ENCODE measurements at regions not wholly inside any gene's neighbourhood (a gene's known extent, or its start where the extent isn't known, plus 50 kb on each side); places are given as distances from the start of the nearest gene placed in this dataset.
"Not testable (repeated sequence)": the region's sequence is repeated elsewhere in the genome, so short reads cannot be mapped to it uniquely, and the experiment has no call there.

- Histone ChIP-seq H3K4me3 (ENCODE audit: low read length) (no peak overlapping the region), H3K9me3 (ENCODE audit: control insufficient read depth, low read depth, low read length) (peaks cover 11% of the 10 kb centered on the region), H3K4me1 (ENCODE audit: control insufficient read depth, low read depth, low read length) (peaks cover 19% of the 10 kb centered on the region), H3K27ac (ENCODE audit: low read length) (no peak overlapping the region), H3K9ac (ENCODE audit: low read length) (no peak overlapping the region), H3K36me3 (ENCODE audit: control insufficient read depth, low read depth, low read length) (no peaks in the 10 kb centered on the region), H3K27me3 (ENCODE audit: control insufficient read depth, insufficient read depth, low read length) (no peaks in the 10 kb centered on the region)
These were observed 759.4 kb downstream of the DIAPH3 start for GRCh38 chr13:59404331-59404730.

- not testable (repeated sequence) for H3K36me3 ChIP-seq (ENCODE audit: control insufficient read depth, low read depth, low read length); H3K27me3 ChIP-seq (ENCODE audit: control insufficient read depth, insufficient read depth, low read length); H3K27ac ChIP-seq (ENCODE audit: low read length); H3K4me3 ChIP-seq (ENCODE audit: low read length); H3K9ac ChIP-seq (ENCODE audit: low read length)
- Histone ChIP-seq H3K4me1 (ENCODE audit: control insufficient read depth, low read depth, low read length) (peaks cover 26% of the 10 kb centered on the region), H3K9me3 (ENCODE audit: control insufficient read depth, low read depth, low read length) (peaks cover 11% of the 10 kb centered on the region)
These were observed 756.5 kb downstream of the DIAPH3 start for GRCh38 chr13:59407251-59407650.

- no peaks in the 10 kb centered on the region for H3K27me3 ChIP-seq (ENCODE audit: control insufficient read depth, insufficient read depth, low read length)
- peak overlapping the region; percentile 18 for H3K9ac ChIP-seq (ENCODE audit: low read length)
- peak overlapping the region; percentile 59 for H3K27ac ChIP-seq (ENCODE audit: low read length)
- H3K36me3 ChIP-seq (ENCODE audit: control insufficient read depth, low read depth, low read length) = no peaks in the 10 kb centered on the region
- peaks cover 11% of the 10 kb centered on the region for H3K9me3 ChIP-seq (ENCODE audit: control insufficient read depth, low read depth, low read length)
- no peak overlapping the region for H3K4me3 ChIP-seq (ENCODE audit: low read length)
- peaks cover 32% of the 10 kb centered on the region for H3K4me1 ChIP-seq (ENCODE audit: control insufficient read depth, low read depth, low read length)
These were observed 755.0 kb downstream of the DIAPH3 start for GRCh38 chr13:59408738-59409137.

GRCh38 chr13:59409211-59409610 lies 754.5 kb downstream of the DIAPH3 start:
- peaks cover 32% of the 10 kb centered on the region for H3K4me1 ChIP-seq (ENCODE audit: control insufficient read depth, low read depth, low read length)
- H3K9ac ChIP-seq (ENCODE audit: low read length) = peak overlapping the region; percentile 18
- peaks cover 11% of the 10 kb centered on the region for H3K9me3 ChIP-seq (ENCODE audit: control insufficient read depth, low read depth, low read length)
- H3K36me3 ChIP-seq (ENCODE audit: control insufficient read depth, low read depth, low read length) = no peaks in the 10 kb centered on the region
- H3K27ac ChIP-seq (ENCODE audit: low read length) = peak overlapping the region; percentile 59
- H3K4me3 ChIP-seq (ENCODE audit: low read length) = no peak overlapping the region
- H3K27me3 ChIP-seq (ENCODE audit: control insufficient read depth, insufficient read depth, low read length) = no peaks in the 10 kb centered on the region

GRCh38 chr13:59409634-59410200 lies 754.0 kb downstream of the DIAPH3 start:
- Histone ChIP-seq H3K9me3 (ENCODE audit: control insufficient read depth, low read depth, low read length) (peaks cover 11% of the 10 kb centered on the region), H3K36me3 (ENCODE audit: control insufficient read depth, low read depth, low read length) (no peaks in the 10 kb centered on the region), H3K27ac (ENCODE audit: low read length) (peak overlapping the region; percentile 59), H3K27me3 (ENCODE audit: control insufficient read depth, insufficient read depth, low read length) (no peaks in the 10 kb centered on the region), H3K9ac (ENCODE audit: low read length) (peak overlapping the region; percentile 18), H3K4me1 (ENCODE audit: control insufficient read depth, low read depth, low read length) (peaks cover 32% of the 10 kb centered on the region), H3K4me3 (ENCODE audit: low read length) (peak overlapping the region; percentile 4)

- Histone ChIP-seq H3K4me1 (ENCODE audit: control insufficient read depth, low read depth, low read length) (peaks cover 27% of the 10 kb centered on the region), H3K27ac (ENCODE audit: low read length) (no peak overlapping the region), H3K9me3 (ENCODE audit: control insufficient read depth, low read depth, low read length) (no peaks in the 10 kb centered on the region), H3K36me3 (ENCODE audit: control insufficient read depth, low read depth, low read length) (no peaks in the 10 kb centered on the region), H3K9ac (ENCODE audit: low read length) (no peak overlapping the region), H3K4me3 (ENCODE audit: low read length) (no peak overlapping the region), H3K27me3 (ENCODE audit: control insufficient read depth, insufficient read depth, low read length) (no peaks in the 10 kb centered on the region)
These were observed 750.6 kb downstream of the DIAPH3 start for GRCh38 chr13:59413126-59413525.

- H3K9ac ChIP-seq (ENCODE audit: low read length) = no peak overlapping the region
- no peak overlapping the region for H3K27ac ChIP-seq (ENCODE audit: low read length)
- no peak overlapping the region for H3K4me3 ChIP-seq (ENCODE audit: low read length)
- H3K9me3 ChIP-seq (ENCODE audit: control insufficient read depth, low read depth, low read length) = no peaks in the 10 kb centered on the region
- peaks cover 18% of the 10 kb centered on the region for H3K4me1 ChIP-seq (ENCODE audit: control insufficient read depth, low read depth, low read length)
- H3K27me3 ChIP-seq (ENCODE audit: control insufficient read depth, insufficient read depth, low read length) = no peaks in the 10 kb centered on the region
- no peaks in the 10 kb centered on the region for H3K36me3 ChIP-seq (ENCODE audit: control insufficient read depth, low read depth, low read length)
These were observed 749.7 kb downstream of the DIAPH3 start for GRCh38 chr13:59414006-59414405.

- no peak overlapping the region for H3K27ac ChIP-seq (ENCODE audit: low read length)
- H3K9ac ChIP-seq (ENCODE audit: low read length) = no peak overlapping the region
- H3K4me3 ChIP-seq (ENCODE audit: low read length) = no peak overlapping the region
- no peaks in the 10 kb centered on the region for H3K27me3 ChIP-seq (ENCODE audit: control insufficient read depth, insufficient read depth, low read length)
- no peaks in the 10 kb centered on the region for H3K9me3 ChIP-seq (ENCODE audit: control insufficient read depth, low read depth, low read length)
- no peaks in the 10 kb centered on the region for H3K36me3 ChIP-seq (ENCODE audit: control insufficient read depth, low read depth, low read length)
- H3K4me1 ChIP-seq (ENCODE audit: control insufficient read depth, low read depth, low read length) = peaks cover 9% of the 10 kb centered on the region
These were observed 748.2 kb downstream of the DIAPH3 start for GRCh38 chr13:59415498-59415897.

- Histone ChIP-seq H3K4me3 (ENCODE audit: low read length) (no peak overlapping the region), H3K9ac (ENCODE audit: low read length) (no peak overlapping the region), H3K36me3 (ENCODE audit: control insufficient read depth, low read depth, low read length) (no peaks in the 10 kb centered on the region), H3K27ac (ENCODE audit: low read length) (no peak overlapping the region), H3K27me3 (ENCODE audit: control insufficient read depth, insufficient read depth, low read length) (no peaks in the 10 kb centered on the region), H3K9me3 (ENCODE audit: control insufficient read depth, low read depth, low read length) (no peaks in the 10 kb centered on the region), H3K4me1 (ENCODE audit: control insufficient read depth, low read depth, low read length) (peaks cover 9% of the 10 kb centered on the region)
These were observed 747.2 kb downstream of the DIAPH3 start for GRCh38 chr13:59416561-59416960.

GRCh38 chr13:59422646-59423045 lies 741.1 kb downstream of the DIAPH3 start:
- H3K9me3 ChIP-seq (ENCODE audit: control insufficient read depth, low read depth, low read length) = no peaks in the 10 kb centered on the region
- no peak overlapping the region for H3K27ac ChIP-seq (ENCODE audit: low read length)
- no peak overlapping the region for H3K9ac ChIP-seq (ENCODE audit: low read length)
- H3K36me3 ChIP-seq (ENCODE audit: control insufficient read depth, low read depth, low read length) = no peaks in the 10 kb centered on the region
- H3K4me3 ChIP-seq (ENCODE audit: low read length) = no peak overlapping the region
- H3K27me3 ChIP-seq (ENCODE audit: control insufficient read depth, insufficient read depth, low read length) = no peaks in the 10 kb centered on the region
- H3K4me1 ChIP-seq (ENCODE audit: control insufficient read depth, low read depth, low read length) = peaks cover 11% of the 10 kb centered on the region

- no peak overlapping the region for H3K4me3 ChIP-seq (ENCODE audit: low read length)
These were observed 739.9 kb downstream of the DIAPH3 start for GRCh38 chr13:59423708-59424340.

GRCh38 chr13:59424661-59425060 lies 739.1 kb downstream of the DIAPH3 start:
- no peaks in the 10 kb centered on the region for H3K36me3 ChIP-seq (ENCODE audit: control insufficient read depth, low read depth, low read length)
- no peak overlapping the region for H3K9ac ChIP-seq (ENCODE audit: low read length)
- no peak overlapping the region for H3K4me3 ChIP-seq (ENCODE audit: low read length)
- no peaks in the 10 kb centered on the region for H3K27me3 ChIP-seq (ENCODE audit: control insufficient read depth, insufficient read depth, low read length)
- no peak overlapping the region for H3K27ac ChIP-seq (ENCODE audit: low read length)
- no peaks in the 10 kb centered on the region for H3K9me3 ChIP-seq (ENCODE audit: control insufficient read depth, low read depth, low read length)
- H3K4me1 ChIP-seq (ENCODE audit: control insufficient read depth, low read depth, low read length) = peaks cover 11% of the 10 kb centered on the region

More at GRCh38 chr13:59423708-59424340, 739.9 kb downstream of the DIAPH3 start:
- Histone ChIP-seq H3K9ac (ENCODE audit: low read length) (no peak overlapping the region), H3K9me3 (ENCODE audit: control insufficient read depth, low read depth, low read length) (no peaks in the 10 kb centered on the region), H3K27me3 (ENCODE audit: control insufficient read depth, insufficient read depth, low read length) (no peaks in the 10 kb centered on the region), H3K4me1 (ENCODE audit: control insufficient read depth, low read depth, low read length) (peaks cover 11% of the 10 kb centered on the region), H3K36me3 (ENCODE audit: control insufficient read depth, low read depth, low read length) (no peaks in the 10 kb centered on the region), H3K27ac (ENCODE audit: low read length) (no peak overlapping the region)

All from iPS-18a (cell line).